ENCODE measurements at regions not wholly inside any gene's neighbourhood (a gene's known extent, or its start where the extent isn't known, plus 50 kb on each side); places are given as distances from the start of the nearest gene placed in this dataset.

DNA sequence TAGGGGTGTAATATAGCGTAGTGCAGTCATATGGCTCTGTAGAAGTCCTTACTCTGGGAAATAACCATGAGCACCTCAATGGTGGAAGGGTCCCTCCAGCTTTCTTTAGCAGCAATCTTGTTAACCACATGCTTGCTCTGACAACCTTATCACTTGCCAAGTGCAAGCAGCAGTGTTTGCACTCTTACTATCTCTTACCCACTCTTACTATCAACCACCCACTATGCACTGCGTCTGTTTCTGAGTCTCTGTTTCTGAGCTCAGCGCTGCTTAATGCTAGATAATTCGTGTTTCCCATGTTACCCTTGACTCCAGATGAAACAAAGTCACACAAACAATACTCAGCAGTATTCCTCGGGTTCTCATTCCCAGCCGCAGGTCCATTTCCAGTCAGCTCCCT, 433.7 kb upstream of the PFKP start:
- Histone ChIP-seq H3K23ac (ENCODE audit: low read depth, low read length) (no peak overlapping the region), H4K8ac (ENCODE audit: low read depth in 2 of 2, low read length in 2 of 2) (no peak overlapping the region), H3K9ac (ENCODE audit: low read depth, low read length) (no peak overlapping the region), H3K56ac (ENCODE audit: extremely low read depth, insufficient read depth, low read length) (no peak overlapping the region), H2BK20ac (ENCODE audit: low read depth, low read length) (no peak overlapping the region), H2AK9ac (replicated peaks; ENCODE audit: low read depth, low read length, poor library complexity) (no peak overlapping the region), H4K91ac (ENCODE audit: insufficient read depth, low read depth, low read length) (no peak overlapping the region), H3K27me3 (ENCODE audit: control insufficient read depth, insufficient read depth, low read length) (no peaks in the 10 kb centered on the region), H2BK5ac (ENCODE audit: low read depth, low read length, poor library complexity, severe bottlenecking) (no peak overlapping the region), H3K36me3 (ENCODE audit: control insufficient read depth, insufficient read depth, low read length) (no peaks in the 10 kb centered on the region), H3K4me2 (ENCODE audit: low read depth, low read length) (no peak overlapping the region), H3K27ac (ENCODE audit: insufficient read depth, low read length) (no peak overlapping the region), H3K4ac (ENCODE audit: low read depth, low read length) (no peak overlapping the region), H3K14ac (replicated peaks; ENCODE audit: low read depth, low read length) (no peak overlapping the region), H3K9me1 (ENCODE audit: insufficient read depth, low read length) (no peaks in the 10 kb centered on the region), H3K4me1 (ENCODE audit: control insufficient read depth, insufficient read depth, low read length) (no peaks in the 10 kb centered on the region), H2BK120ac (ENCODE audit: low read depth, low read length) (no peak overlapping the region), H3K79me1 (ENCODE audit: low read depth in 1 of 2, low read length in 2 of 2) (no peaks in the 10 kb centered on the region), H4K5ac (ENCODE audit: low read depth, low read length) (no peak overlapping the region), H3K4me3 (ENCODE audit: insufficient read depth, low read depth, low read length) (no peak overlapping the region), H2AK5ac (ENCODE audit: low read depth, low read length) (no peak overlapping the region), H3K9me3 (ENCODE audit: control insufficient read depth, insufficient read depth, low read length) (peaks cover 24% of the 10 kb centered on the region), H3K18ac (ENCODE audit: low read depth, low read length) (no peak overlapping the region), H4K20me1 (ENCODE audit: insufficient read depth, low read length) (no peaks in the 10 kb centered on the region), H2AFZ (replicated peaks; ENCODE audit: low read length, poor library complexity) (no peak overlapping the region), H2BK15ac (ENCODE audit: low read depth, low read length) (no peak overlapping the region)
- intact Hi-C loops (cut with micrococcal nuclease) (no loop called here), dilution Hi-C loops (cut with HindIII; ENCODE audit: low sequenced_read_pairs, unreplicated experiment) (no loop called here), in situ Hi-C loops (cut with MboI; ENCODE audit: low sequenced_read_pairs) (no loop called here)
- no TSS peak for BruUV-seq (replicated peaks)
- WGBS, 2 experiments (ENCODE audit: extremely low coverage in 2 of 2, insufficient read length in 1 of 2): 29% methylated on average over 3 of the region's 6 CpGs; no CpG with 5 or more reads in 1 of the 2 experiments
- ATAC-seq (ENCODE audit: low read depth) (no peak), DNase-seq (no peak)
- POLR2A ChIA-PET (ENCODE audit: unreplicated experiment): no interaction called here
- CTCF ChIA-PET: no interaction called here
- TF ChIP-seq FOS (IDR thresholded peaks at IDR 0.05; ENCODE audit: low read depth, low read length) (no peak), BHLHE40 (IDR thresholded peaks at IDR 0.05; ENCODE audit: low read depth, low read length) (no peak), SMC3 (IDR thresholded peaks at IDR 0.05; ENCODE audit: low read depth, low read length) (no peak), RFX5 (IDR thresholded peaks at IDR 0.05; ENCODE audit: low read depth, low read length) (no peak), CEBPB (IDR thresholded peaks at IDR 0.05; ENCODE audit: low read depth, low read length) (no peak), MAFK (IDR thresholded peaks at IDR 0.05; ENCODE audit: low read depth, low read length) (no peak)
- TF ChIP-seq, protein P1, sequence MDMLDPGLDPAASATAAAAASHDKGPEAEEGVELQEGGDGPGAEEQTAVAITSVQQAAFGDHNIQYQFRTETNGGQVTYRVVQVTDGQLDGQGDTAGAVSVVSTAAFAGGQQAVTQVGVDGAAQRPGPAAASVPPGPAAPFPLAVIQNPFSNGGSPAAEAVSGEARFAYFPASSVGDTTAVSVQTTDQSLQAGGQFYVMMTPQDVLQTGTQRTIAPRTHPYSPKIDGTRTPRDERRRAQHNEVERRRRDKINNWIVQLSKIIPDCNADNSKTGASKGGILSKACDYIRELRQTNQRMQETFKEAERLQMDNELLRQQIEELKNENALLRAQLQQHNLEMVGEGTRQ (IDR thresholded peaks at IDR 0.05; ENCODE audit: low read depth, low read length): no peak
- TF ChIP-seq, protein P2, sequence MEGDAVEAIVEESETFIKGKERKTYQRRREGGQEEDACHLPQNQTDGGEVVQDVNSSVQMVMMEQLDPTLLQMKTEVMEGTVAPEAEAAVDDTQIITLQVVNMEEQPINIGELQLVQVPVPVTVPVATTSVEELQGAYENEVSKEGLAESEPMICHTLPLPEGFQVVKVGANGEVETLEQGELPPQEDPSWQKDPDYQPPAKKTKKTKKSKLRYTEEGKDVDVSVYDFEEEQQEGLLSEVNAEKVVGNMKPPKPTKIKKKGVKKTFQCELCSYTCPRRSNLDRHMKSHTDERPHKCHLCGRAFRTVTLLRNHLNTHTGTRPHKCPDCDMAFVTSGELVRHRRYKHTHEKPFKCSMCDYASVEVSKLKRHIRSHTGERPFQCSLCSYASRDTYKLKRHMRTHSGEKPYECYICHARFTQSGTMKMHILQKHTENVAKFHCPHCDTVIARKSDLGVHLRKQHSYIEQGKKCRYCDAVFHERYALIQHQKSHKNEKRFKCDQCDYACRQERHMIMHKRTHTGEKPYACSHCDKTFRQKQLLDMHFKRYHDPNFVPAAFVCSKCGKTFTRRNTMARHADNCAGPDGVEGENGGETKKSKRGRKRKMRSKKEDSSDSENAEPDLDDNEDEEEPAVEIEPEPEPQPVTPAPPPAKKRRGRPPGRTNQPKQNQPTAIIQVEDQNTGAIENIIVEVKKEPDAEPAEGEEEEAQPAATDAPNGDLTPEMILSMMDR (conservative IDR thresholded peaks at IDR 0.05; ENCODE audit: low read depth, low read length): no peak
